Vagina (tissue), 2 donors: ENCODE measurements at regions not wholly inside any gene's neighbourhood (a gene's known extent, or its start where the extent isn't known, plus 50 kb on each side); places are given as distances from the start of the nearest gene placed in this dataset.

Source experiments
- CTCF ChIP-seq, 3 experiments: fragments of 450-650 bp in 2 of 3; fragments of 200-600 bp in 1 of 3; sonication (generic) in 1 of 3; IDR thresholded peaks; one replicate each; pipeline ENCODE4 v1.5.1; 2017 to 2019; ENCODE audit warnings: antibody characterized with exemption in 3 of 3, mild to moderate bottlenecking in 2 of 3, moderate library complexity in 2 of 3
- POLR2A ChIP-seq, 2 donors: fragments of 450-650 bp; IDR thresholded peaks; one replicate each; pipeline ENCODE4 v1.6.1; 2017; ENCODE audit warnings: antibody characterized with exemption in 2 of 2, mild to moderate bottlenecking in 2 of 2, moderate library complexity in 2 of 2
- POLR2AphosphoS5 ChIP-seq, 2 donors: sonication (generic); formaldehyde crosslinking; IDR thresholded peaks; one replicate each; pipeline ENCODE4 v1.9.0; 2017; ENCODE audit warnings: antibody characterized with exemption in 2 of 2, mild to moderate bottlenecking in 2 of 2, low read depth in 1 of 2; ENCODE audit not compliant: insufficient read depth in 1 of 2

- TF ChIP-seq CTCF (IDR thresholded peaks at IDR 0.05) (no peak), POLR2AphosphoS5 (IDR thresholded peaks at IDR 0.05; ENCODE audit: insufficient read depth in 1 of 2, low read depth in 1 of 2) (no peak), POLR2A (IDR thresholded peaks at IDR 0.05) (no peak)
Observed at GRCh38 chrX:151828439-151829080, 84.1 kb upstream of the MAGEA4 start.
